SIG-M5 (cell line): ENCODE measurements at regions not wholly inside any gene's neighbourhood (a gene's known extent, or its start where the extent isn't known, plus 50 kb on each side); places are given as distances from the start of the nearest gene placed in this dataset.
A peak's percentile ranks its signal among the peaks of the same experiment; 100 is the strongest.

ENCODE experiments used
- DNase-seq: peaks from one replicate; lab custom pipeline; 2025; lab: John Stamatoyannopoulos, UW

GRCh38 chr4:123573866-123574508 lies 177.4 kb downstream of the SPRY1 start:
- DNase-seq, result no peak

DNA sequence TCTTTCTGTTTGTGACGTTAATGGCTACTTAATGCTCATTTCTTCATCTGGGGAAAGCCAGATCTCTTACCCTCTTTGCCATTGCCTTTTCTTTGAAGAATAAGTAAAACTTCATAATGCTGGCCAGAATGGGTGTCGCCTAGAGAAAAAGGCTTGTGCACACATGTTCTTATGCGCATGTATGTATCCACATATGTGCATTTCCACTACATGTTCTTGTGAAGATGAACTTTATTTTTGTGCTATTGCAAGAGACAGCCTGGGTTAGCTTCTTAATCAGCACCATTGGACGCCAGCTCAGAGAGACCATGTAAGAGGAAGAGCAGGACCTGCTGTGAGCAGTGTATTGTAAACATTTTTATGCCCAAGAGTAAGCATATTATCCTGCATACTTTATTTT lies 178.7 kb downstream of the SPRY1 start:
- DNase-seq, result no peak

DNA sequence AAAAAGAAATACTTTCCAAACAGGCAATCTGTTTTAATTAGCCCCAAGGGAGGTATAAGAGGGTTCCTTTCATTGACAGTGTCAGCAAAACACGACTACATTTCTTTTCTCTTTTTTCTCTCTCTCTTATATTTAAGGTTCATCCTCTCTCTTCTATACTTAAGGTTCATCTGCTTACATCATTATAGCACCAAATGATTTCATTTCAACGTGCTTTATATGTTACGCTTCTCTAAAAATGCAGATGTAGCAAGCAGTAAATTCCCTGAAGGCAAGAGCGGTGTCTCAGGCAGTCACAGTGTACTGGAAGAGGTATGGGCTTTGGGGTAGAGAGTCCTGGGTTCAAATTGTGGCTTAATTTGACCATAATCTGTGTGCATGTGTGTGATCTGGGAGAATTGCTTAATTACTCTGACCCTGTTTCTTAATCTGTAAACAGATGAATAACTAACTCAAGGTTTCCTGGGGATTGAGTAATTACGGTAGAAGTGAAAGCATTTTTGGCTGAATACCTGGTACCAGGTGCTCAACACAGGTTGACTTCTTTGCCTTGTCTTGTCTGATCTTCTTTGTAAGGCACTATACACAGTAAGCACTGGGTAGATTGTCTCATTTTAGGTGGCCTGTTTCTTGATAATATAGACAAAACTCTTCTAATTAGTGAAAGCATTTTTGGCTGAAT lies 180.8 kb downstream of the SPRY1 start:
- no peak for DNase-seq

DNA sequence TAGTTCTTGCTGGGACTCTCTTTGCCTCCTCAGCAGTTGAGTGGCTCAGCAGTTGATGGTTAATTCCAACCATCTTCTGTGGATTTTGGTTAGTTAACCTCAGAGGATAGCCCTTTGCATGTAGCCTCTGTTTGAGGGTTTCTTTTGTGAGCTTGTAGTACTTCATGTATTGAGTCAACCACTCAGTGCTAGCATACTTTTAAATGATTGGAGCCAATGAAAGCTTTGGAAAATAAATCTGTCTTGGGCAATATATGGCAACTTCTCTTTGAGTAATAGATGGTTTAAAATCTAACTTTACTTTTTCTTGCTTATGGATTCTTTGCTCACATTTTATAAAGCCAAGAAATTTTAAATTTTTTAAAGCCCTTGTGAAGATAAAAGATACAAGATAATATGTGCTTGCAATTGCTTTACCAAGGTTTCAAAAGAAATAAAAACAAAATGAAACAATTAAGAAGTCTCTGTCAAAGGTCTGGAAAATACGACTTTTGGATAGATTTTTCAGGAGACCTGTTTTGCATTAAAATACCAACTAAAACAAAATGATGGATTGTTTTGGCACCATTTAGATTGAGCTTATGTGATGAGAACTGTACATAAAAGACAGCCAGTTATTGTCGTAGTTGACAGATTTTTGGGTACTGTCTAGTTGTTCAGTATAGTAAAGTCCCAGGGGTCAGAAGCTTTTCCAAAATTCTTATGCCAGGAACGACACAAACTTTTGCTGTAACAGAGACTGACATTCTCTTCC lies 181.9 kb downstream of the SPRY1 start:
- no peak for DNase-seq

GRCh38 chr4:123579961-123580360 lies 183.4 kb downstream of the SPRY1 start:
- no peak for DNase-seq

GRCh38 chr4:123580981-123581664 lies 184.5 kb downstream of the SPRY1 start:
- no peak for DNase-seq

DNA sequence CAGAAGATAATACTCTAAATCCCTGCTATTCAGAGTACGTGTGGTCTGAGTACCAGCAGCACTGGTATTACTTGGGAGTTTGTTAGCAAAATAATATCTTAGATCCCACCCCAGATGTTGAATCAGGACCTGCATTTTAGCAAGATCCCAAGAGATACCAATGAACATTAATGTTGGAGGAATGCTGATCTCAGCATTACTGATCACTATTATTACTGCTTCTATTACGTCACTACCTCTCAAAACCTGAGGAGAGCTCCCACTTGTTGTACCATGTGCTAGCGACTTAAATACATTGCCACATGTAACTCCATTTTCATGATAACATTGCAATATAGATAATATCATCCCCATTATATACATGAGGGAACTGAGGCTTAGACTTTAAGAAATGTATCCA lies 185.2 kb downstream of the SPRY1 start:
- no peak for DNase-seq

DNA sequence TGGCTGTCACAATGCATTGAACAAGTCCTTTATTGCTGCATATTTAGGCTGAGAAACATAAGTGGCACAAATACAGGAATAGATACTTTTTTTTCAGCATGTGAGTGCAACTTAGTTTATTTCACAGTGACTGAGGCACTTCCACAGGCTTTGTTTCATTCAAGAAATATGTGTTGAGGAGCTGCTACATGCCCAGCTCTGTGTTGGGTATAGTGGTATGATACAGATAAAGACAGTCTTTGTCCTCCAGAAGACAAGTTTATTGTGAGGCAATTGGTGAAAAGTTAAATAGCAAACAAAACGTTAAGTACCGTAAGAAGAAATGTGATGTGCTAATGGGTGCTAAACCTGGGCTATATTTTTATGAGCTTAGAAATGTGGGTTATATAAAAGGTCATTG lies 186.4 kb downstream of the SPRY1 start:
- DNase-seq, result no peak

DNA sequence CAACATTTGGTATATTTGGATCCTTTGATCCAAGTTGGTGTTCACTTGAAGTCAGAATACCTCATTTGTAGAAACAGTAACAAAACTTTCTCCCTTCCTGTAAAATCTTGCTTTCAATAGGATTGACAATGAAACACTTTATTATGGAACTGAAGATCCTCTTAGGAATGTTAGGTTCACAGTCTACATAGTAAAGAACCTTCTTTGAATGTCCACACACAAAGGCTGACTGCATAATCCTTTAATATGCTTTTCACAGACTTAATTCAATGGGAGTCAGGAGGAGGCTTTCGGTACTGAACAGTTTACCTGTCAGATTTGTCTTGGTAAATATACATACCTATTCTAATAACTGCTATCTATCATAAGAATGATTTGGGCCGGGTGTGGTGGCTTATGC lies 188.5 kb downstream of the SPRY1 start:
- no peak for DNase-seq

DNA sequence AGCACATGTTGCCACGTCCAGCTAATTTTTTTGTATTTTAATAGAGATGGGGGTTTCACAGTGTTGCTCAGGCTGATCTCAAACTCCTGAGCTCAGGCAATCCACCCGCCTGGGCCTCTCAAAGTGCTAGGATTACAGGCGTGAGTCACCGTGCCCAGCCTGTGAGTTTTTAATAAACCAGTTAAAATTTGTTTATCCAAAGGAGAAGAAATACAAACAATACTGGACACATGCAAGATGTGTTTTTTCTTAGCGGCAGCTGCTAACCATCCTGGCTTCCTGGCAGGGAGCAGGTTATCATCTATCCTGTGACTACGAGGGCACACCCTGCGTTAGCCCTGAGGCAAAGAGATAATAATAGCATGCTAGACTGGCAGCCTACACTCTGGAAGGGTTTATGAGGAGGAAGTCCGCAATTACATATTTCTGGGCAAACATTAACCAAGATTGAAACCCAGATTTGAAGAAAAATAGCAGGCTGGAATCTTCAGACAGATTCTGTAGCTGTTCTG lies 191.4 kb downstream of the SPRY1 start:
- DNase-seq, result no peak

- peak; percentile 4 for DNase-seq
Measured at GRCh38 chr4:123588631-123589241, 192.1 kb downstream of the SPRY1 start.

GRCh38 chr4:123589301-123589700 lies 192.7 kb downstream of the SPRY1 start:
- no peak for DNase-seq

DNA sequence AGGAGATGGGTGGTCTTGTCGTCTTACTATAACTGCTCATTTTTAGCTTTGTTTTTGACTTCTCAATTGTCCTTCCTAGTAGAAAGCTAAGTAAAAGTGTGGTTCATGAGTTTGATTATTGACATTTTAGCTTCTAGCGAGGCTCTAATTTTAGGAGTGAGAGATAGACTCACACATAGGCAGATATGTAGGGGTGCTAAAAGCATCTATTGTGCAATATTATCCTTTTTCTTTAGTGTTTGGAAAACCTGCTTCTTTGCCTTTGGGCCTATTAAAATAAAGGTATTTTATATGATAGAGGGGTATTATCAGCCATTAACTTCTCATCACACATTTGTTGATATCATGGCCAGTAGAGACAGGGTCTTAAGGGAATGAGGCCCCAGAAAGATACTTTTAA lies 195.3 kb downstream of the SPRY1 start:
- no peak for DNase-seq

DNA sequence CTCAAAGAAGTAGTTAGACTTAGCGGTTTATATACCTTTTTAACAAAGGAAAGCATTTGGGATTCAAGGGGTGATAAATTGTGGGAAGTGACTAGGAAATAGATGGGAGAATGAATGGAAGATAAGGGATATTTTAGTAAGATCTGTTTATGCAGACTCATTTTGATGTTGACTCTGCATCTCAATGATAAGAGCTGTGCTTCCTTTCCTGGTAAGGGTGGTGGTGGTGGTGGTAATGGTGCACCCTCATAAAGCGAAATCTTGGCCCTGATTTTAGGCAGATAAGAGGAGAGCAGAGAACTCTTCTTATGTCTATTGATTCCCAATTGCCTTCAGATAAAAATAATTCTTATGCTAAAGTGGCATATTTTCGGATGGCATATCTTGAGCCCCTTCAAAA lies 197.1 kb downstream of the SPRY1 start:
- DNase-seq, result no peak

- DNase-seq, result no peak
Measured at GRCh38 chr4:123596805-123597204, 200.2 kb downstream of the SPRY1 start.

- DNase-seq, result no peak
Measured at GRCh38 chr4:123597586-123597985, 201.0 kb downstream of the SPRY1 start.

- no peak for DNase-seq
Measured at GRCh38 chr4:123598331-123598730, 201.7 kb downstream of the SPRY1 start.

DNA sequence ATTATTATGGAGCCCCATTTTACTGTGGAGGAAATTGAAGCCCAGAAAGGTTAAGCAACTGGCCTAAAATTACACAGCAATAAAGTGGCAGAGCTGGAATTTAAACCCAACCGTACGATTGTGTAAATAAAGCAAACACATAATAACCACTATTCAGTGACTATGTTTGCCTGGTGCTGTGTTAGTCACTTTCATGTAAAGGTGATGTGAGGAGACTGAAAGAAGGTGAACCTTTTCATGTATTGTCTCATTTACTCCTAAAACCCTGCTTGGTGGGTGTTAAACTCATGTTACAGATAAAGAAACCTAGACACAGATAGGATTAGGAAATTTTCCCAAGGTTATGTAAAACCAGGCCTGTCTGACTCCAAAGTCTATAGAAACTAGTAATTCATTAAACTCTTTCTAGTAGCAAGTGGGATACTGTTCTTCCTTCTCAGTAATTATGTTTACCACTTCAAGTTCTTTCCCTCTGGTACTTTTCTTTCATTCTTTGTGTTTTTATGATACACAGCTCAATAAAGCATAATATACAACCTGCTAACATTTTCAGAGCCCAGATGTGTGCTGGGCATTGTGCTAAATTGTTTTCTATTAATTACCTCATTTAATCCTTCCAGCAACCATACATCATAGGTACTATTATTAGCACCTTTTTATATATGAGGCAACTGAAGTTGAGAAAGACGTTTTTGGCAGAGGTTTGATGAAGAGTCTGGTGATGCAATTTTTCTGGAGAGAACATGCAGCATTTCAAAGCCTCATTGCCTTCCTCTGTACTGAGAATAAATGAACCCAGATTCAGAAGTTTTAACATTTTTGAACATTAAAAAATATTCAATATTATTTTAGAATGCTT lies 202.7 kb downstream of the SPRY1 start:
- peak; percentile 83 for DNase-seq

DNA sequence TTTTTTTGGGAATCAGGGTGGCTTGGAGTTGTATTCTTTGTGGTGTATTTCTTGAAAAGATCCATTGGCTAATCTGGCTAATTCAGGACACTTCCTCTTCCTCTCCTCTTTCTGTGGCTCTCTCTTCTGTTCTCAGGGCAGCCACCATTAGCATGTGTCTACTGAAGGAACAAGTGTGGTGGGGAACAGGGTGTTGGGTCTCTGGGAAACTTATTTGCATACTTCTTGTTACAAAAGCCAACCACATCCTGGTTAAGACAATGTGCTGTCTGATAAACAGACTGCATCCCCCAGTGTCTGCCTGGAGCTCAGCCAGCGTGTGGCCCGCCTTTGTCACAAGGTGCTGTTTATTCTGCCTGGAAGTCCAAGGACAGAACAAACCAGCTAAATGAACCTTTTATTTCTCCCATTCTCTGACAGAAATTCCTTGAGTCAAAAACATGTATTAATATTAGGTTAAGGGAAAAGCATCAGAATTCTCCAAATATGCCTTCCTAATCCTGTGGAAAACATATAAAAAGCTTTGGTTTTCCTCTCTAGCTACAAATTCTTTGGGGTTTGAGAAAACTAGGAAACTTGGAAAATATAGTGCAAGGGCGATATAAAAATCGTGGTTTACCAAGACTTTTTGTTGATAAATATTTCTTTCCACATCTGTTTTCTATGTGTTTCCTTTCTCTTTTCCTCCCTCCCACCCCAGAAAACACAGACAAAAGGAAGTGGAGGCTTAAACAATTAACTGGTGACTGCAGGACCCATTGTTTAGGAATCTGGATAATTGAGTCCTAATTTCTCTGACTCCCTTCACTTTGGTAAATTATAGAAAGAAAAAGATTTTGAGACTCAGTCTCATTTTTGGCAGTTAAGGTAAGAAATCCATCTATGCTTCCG lies 203.6 kb downstream of the SPRY1 start:
- DNase-seq, result peak; percentile 94
